K562 (cell line): ENCODE measurements at regions not wholly inside any gene's neighbourhood (a gene's known extent, or its start where the extent isn't known, plus 50 kb on each side); places are given as distances from the start of the nearest gene placed in this dataset.

Source experiments
- ATF2 ChIP-seq: sonication (generic); formaldehyde crosslinking; IDR thresholded peaks from 2 replicates; pipeline ENCODE4 v1.8.1; 2022; ENCODE audit warnings: missing genetic modification reagents
- ETS1 ChIP-seq: conservative IDR thresholded peaks from 2 replicates; pipeline ENCODE4 v1.6.1; 2011; ENCODE audit warnings: low read depth, mild to moderate bottlenecking, low read length; ENCODE audit not compliant: control insufficient read depth
- FOXO4 ChIP-seq: fragments of 450-650 bp; formaldehyde crosslinking; IDR thresholded peaks from 2 replicates; pipeline ENCODE4 v1.4.0; 2020; ENCODE audit warnings: mild to moderate bottlenecking, moderate library complexity
- GABPA ChIP-seq: fragments of 200-800 bp; sonication (Bioruptor generic); conservative IDR thresholded peaks from 2 replicates; pipeline ENCODE4 v1.6.1; 2016; ENCODE audit warnings: low read depth, missing genetic modification characterization, missing compliant biosample characterization
- MTA1 ChIP-seq: fragments of 450-650 bp; IDR thresholded peaks from 2 replicates; pipeline ENCODE4 v1.6.1; 2017; ENCODE audit warnings: borderline replicate concordance
- NFYB ChIP-seq: IDR thresholded peaks from 2 replicates; pipeline ENCODE4 v1.6.1; 2011; ENCODE audit warnings: mild to moderate bottlenecking, moderate library complexity; ENCODE audit not compliant: insufficient read length; ENCODE audit errors: extremely low read depth
- PPARD ChIP-seq: fragments of 250-450 bp; sonication (Bioruptor Pico); IDR thresholded peaks from 2 replicates; pipeline ENCODE4 v1.8.0; 2022; ENCODE audit warnings: inconsistent platforms, mild to moderate bottlenecking, moderate library complexity
- PRPF4 ChIP-seq: fragments of 200-400 bp; formaldehyde crosslinking; IDR thresholded peaks from one replicate; pipeline ENCODE4 v1.6.1; 2017; ENCODE audit warnings: low read length, low read depth, mild to moderate bottlenecking; ENCODE audit not compliant: insufficient read depth, poor library complexity, severe bottlenecking
- RFX7 ChIP-seq: fragments of 250-450 bp; sonication (Bioruptor Pico); IDR thresholded peaks from 2 replicates; pipeline ENCODE4 v1.5.1; 2021; ENCODE audit warnings: mild to moderate bottlenecking
- SFPQ ChIP-seq: fragments of 200-400 bp; formaldehyde crosslinking; IDR thresholded peaks from 2 replicates; pipeline ENCODE4 v1.6.1; 2017; ENCODE audit warnings: mild to moderate bottlenecking, low read depth, low read length, moderate library complexity
- SREBF1 ChIP-seq: fragments of 150-350 bp; IDR thresholded peaks from 2 replicates; pipeline ENCODE4 v1.6.1; 2014; ENCODE audit warnings: antibody characterized with exemption, low read depth, low read length, borderline replicate concordance
- ZBTB1 ChIP-seq: sonication (generic); formaldehyde crosslinking; IDR thresholded peaks from 2 replicates; pipeline ENCODE4 v1.8.1; 2023; ENCODE audit warnings: missing genetic modification reagents, low read depth, mild to moderate bottlenecking, borderline replicate concordance
- ZBTB7A ChIP-seq: IDR thresholded peaks from 2 replicates; pipeline ENCODE4 v1.6.1; 2011; ENCODE audit warnings: low read depth, mild to moderate bottlenecking, low read length, moderate library complexity, borderline replicate concordance; ENCODE audit not compliant: control insufficient read depth
- ZNF197 ChIP-seq: fragments of 200-800 bp; sonication (Bioruptor generic); IDR thresholded peaks from 2 replicates; pipeline ENCODE4 v1.6.1; 2016; ENCODE audit warnings: low read depth, missing genetic modification characterization, missing compliant biosample characterization
- ZNF398 ChIP-seq: fragments of 250-450 bp; sonication (Bioruptor Pico); IDR thresholded peaks from 2 replicates; pipeline ENCODE4 v1.8.0; 2021; ENCODE audit warnings: moderate library complexity, mild to moderate bottlenecking, inconsistent platforms
- ZNF444 ChIP-seq: fragments of 250-450 bp; sonication (Bioruptor Pico); IDR thresholded peaks from 2 replicates; pipeline ENCODE4 v1.4.0; 2020; ENCODE audit warnings: mild to moderate bottlenecking, moderate library complexity

- TF ChIP-seq ZNF398 (CRISPR knock-in tag) (no peak), GABPA (tag) (no peak), PRPF4 (no peak), FOXO4 (CRISPR knock-in tag) (no peak), RFX7 (CRISPR knock-in tag) (no peak), MTA1 (no peak), ZBTB1 (no peak), ATF2 (CRISPR knock-in tag) (no peak), ZNF444 (CRISPR knock-in tag) (no peak), NFYB (no peak), ZNF197 (CRISPR knock-in tag) (no peak), ETS1 (no peak), SFPQ (no peak), SREBF1 (no peak), ZBTB7A (no peak), PPARD (CRISPR knock-in tag) (no peak)
These were observed 139.5 kb downstream of the PLCE1 start (continued) for GRCh38 chr10:94133239-94133638.
